NCI-H2107 treated with DMSO at 0.1 percent for 48 hours (cell line): ENCODE measurements at regions not wholly inside any gene's neighbourhood (a gene's known extent, or its start where the extent isn't known, plus 50 kb on each side); places are given as distances from the start of the nearest gene placed in this dataset.
A peak's percentile ranks its signal among the peaks of the same experiment; 100 is the strongest.

Experiments
- DNase-seq: peaks from one replicate; lab custom pipeline; 2025; ENCODE audit not compliant: unreplicated experiment; lab: John Stamatoyannopoulos, UW

DNA sequence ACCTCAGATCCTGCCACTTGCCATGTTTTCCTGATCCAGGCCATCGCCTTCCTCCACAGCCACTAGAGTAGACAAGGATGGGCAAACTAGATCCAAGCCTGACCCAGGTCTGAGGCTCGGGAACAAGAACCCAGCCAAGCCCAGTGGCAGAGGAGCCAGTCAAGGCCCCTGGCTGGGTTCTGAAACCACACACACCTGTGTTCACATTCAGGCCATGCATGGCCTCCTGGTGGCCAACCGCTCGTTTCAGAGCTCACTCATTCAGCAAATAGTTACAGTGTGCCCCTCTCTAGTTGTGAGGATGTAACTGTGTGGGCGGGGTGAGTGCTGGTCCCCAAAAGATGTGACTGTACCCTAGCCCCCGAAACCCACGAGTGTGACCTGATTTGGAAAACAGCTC lies 337.6 kb downstream of the CTTN start:
- no peak for DNase-seq

GRCh38 chr11:70736461-70736860 lies 338.1 kb downstream of the CTTN start:
- no peak for DNase-seq

GRCh38 chr11:70736937-70737640 lies 338.8 kb downstream of the CTTN start:
- no peak for DNase-seq

DNA sequence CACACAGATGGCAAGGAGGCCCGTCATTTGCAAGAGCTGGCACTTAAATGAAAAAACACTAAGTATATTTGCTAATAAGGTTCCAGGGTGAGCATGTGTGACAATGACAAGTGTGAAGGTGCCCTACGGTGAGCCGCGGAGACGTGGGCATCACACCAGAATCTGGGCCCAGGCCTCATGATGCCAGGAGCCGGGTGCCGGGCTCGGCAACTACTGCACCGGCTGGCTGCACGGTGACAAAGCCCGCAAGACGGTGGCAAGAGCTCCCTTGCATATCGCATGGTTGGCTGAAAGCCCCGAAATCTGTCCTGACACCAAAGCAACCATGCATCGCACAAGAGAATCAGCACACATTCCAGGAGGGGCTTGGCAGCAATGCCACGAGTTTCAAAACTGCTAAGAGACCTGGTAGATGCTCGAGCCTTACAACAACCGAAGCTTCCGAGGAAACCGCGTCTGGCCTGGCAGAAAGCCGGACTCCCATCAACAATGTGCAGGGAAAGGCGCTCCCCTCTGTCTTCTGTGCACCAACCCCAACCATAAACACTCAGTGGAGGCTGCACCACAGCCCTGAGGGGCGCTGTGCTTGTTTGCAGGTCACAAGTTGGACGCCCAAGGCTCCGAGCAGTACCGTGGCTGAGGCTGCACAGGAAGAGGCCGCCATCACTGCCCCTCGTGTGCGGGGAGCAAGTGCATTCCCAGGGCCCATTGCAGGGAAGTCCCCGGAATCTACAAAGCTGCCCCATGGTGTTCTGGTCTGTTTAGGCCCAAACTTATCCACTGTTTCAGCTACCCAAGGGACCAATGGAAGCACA lies 339.7 kb downstream of the CTTN start:
- no peak for DNase-seq

DNA sequence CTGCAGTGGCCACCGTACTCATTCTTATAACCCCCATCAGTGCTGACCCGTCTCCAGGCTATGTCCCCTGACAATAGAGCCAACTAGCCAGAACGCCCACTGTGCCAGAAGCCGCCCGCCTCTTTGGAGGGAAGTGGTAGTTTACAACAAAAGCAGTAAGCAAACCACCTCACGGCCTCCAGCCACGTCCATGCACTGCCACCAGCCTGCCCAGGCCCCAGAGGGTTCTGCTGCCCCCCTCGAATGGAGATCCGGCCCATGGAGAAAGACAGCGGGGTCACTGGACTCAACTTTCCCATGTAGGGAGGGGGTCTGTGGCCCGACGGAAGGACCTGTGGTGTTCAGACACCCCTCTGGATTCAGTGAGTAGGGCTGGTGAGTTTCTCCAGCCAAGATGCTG lies 340.3 kb downstream of the CTTN start:
- no peak for DNase-seq

DNA sequence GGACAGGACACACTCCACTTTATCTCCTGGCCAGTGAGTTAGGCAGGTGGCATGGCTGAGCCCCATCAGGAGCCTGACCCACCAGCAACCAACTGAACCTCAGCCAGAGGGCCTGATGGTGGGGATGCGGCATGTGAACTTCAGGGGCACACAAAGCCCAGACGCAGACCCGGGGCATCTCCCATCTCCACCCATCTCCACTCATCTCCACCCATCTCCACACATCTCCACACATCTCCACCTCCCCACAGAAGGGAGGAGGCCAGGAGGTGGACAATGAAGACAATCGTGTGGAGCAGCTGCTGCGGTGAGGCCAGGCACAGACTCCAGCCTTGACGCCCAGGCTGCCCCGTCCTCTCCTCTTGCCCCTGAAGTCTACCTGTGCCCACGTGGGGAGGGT lies 340.8 kb downstream of the CTTN start:
- no peak for DNase-seq

DNA sequence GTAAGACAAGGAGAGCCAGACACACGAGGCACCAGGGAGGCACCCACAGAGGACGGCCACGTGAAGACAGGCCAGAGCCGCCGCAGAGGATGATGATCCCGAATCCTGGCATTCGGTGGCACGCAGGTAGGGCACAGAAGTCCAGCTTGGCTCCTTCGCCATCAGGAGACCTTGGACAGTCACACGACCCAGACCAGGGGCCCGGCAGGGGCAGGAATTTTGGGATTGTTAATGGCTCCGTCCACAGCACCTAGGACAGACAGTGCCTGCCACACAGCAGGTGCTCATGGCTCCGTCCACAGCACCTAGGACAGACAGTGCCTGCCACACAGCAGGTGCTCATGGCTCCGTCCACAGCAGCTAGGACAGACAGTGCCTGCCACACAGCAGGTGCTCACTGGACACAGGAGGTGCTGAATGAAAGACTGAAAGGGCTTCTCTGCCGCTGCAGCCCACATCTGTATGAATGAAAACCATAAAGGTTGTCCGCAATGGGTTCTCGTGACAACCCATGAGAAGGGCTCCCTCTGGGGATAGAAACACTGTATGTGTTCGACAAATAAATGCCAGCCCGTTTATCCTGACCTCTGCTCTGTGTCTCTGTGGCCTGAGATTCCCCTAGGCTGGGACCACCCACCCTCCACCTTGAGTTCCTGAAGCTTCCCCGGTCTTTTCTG lies 341.6 kb downstream of the CTTN start:
- no peak for DNase-seq

DNA sequence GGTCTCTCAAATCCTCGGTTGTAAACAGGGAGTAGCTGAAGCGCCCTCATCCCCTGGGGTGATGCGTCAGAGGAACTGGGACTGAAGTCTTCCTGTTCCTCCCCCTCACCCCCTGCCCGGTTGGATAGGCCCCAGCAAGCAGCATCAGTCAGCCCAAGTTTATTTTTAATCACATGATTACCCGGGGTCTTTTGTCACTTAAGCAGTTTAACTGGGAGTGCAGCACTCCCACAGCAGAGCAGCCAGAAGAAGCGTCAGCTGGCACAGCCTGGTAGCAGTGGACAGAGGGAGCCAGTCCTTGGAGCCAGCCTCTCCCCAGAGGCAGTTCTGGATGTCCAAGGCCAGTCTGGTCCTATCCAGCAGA lies 342.1 kb downstream of the CTTN start:
- no peak for DNase-seq

DNA sequence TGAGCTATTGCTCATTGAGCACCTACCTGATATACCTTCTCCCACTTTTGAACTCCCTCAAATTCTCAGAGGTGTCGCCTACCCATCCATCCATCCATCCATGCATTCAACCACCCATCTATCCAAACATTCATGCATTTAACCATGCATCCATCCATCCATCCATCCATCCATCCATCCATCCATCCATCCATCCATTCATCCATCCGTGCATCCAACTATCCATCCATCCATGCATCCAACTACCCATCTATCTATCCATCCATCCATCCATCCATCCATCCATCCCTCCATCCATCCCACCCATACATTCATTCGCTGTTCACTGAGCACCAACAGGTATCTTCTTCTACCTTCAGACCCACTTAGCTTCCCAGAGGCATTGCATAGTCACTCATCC lies 342.8 kb downstream of the CTTN start:
- no peak for DNase-seq

DNA sequence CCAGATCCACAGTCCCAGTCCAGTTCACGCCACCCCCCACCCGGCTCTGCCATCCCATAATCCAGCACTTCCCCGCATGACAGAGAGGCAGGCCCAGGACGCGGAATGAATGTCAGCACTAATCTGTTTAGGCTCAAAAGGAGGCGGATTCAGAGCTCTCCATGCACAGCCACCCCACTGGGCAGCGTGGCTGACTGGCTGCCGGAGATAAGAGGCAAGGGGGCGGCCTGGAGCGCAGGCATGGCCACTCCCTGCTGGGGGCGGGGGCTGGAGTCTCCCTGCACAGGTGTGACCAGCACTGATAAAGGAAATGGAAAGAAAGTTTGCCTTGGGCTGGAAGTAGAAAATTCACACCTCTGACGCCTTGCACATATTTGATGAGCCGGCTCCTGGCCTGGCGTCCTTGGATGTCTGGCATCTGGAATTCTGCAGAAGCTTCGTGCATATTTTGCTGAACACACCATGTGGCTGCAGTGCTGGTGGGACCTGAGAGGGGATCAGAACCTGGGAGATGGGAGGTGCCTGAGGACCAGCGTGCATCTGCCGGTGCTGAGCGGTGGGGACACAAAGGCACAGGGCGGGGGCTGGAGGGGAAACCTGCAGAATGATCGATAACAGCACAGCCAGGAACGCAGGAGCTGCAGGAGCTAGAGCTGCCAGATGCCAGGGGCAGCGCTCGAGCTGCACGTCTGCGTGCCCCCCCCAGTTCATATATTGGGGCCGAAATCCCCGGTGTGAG lies 344.4 kb downstream of the CTTN start:
- DNase-seq: no peak

- DNase-seq: no peak
Measured at GRCh38 chr11:70743329-70743728, 345.0 kb downstream of the CTTN start.

GRCh38 chr11:70743941-70744351 lies 345.6 kb downstream of the CTTN start:
- no peak for DNase-seq

- no peak for DNase-seq
Measured at GRCh38 chr11:70744396-70745185, 346.3 kb downstream of the CTTN start.

GRCh38 chr11:70745451-70745850 lies 347.1 kb downstream of the CTTN start:
- no peak for DNase-seq

DNA sequence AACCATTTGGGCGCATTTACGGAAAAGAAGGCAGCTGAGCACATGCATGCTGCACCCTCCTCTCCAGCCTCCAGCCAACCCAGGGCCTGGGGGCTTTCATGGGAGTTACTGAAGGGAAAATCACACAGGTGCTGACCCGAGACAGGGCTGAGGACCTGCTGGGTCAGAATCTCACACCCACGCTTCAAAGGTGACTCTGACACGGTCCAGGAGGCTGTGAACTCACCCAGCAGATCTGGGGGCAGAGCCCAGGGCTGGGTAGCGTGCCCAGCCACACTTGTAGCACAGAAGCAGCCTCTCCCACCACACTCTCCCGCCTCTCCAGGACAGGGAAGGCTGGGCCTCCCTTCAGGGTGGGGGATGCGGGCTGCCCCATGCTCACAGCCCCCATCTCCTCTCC lies 347.6 kb downstream of the CTTN start:
- no peak for DNase-seq

DNA sequence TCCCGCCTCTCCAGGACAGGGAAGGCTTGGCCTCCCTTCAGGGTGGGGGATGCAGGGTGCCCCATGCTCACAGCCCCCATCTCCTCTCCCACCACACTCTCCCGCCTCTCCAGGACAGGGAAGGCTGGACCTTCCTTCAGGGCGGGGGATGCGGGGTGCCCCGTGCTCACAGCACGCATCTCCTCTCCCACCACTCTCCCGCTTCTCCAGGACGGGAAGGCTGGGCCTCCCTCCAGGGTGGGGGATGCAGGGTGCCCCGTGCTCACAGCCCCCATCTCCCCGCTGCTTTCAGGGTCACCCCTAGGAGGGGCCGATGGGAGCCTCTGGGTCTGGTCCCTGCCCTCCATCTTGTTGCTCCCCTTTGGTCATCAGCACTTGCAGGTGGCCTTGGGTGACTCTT lies 348.0 kb downstream of the CTTN start:
- no peak for DNase-seq

DNA sequence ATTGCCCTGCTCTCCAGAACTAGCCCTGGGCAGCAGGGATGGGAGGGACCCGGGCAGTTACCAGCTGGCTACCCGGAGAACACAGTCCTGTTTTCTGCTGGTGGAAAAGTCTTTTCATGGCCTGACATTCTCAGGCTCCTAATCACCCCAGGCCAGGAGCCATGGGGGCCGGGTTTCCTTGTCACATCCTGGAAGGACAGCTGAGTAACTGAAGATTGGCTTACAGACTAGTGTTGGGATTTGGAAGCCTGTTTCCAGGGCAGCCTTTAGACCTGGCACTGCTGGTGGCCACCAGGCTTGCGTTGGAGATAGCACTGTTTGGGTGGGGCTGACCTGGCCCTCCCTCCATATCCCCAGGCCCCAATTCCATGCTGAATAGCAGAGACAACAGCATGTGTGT lies 349.0 kb downstream of the CTTN start:
- no peak for DNase-seq

- no peak for DNase-seq
Measured at GRCh38 chr11:70747921-70748320, 349.6 kb downstream of the CTTN start.

- DNase-seq: no peak
Measured at GRCh38 chr11:70751142-70751734, 352.9 kb downstream of the CTTN start.

DNA sequence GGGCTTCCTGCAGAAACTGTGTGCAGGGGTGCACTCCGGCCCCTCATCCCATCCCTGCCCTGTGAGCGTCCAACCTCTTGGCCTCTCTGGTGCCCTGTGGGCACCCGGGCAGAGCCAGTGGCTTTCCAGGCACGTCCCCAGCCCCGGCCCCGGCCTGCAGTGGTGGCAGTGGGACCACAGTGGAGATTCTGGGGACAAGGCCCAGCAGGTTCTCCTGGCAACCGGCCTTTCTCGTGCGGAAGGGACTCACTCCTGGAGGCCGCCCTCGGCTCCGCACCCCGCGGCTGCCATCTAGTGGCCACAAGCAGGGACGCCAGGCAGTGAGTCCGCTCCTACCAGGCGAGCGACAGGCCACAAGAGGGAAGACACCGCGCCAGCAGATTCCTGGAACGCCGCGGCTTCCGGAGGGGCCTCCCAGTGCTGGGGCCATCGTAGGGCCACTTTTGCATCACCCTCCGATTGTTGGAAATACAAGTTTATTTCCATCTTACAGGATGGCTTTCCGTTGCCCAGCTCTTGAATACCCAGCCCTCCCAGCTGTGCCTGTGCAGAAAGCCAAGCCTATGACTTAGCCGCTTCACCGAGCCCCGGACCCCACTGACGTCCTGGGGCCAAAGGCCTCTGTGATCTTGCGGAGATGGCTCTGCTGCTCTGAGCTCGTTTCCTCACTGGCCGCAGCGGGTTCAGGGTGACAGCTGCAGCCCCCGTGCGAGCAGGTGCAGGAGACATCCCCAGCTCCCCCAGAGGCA lies 357.3 kb downstream of the CTTN start:
- DNase-seq: peak; percentile 43
